NT2/D1 (cell line): ENCODE measurements at regions not wholly inside any gene's neighbourhood (a gene's known extent, or its start where the extent isn't known, plus 50 kb on each side); places are given as distances from the start of the nearest gene placed in this dataset.

Source experiments
- SUZ12 ChIP-seq: IDR thresholded peaks from 2 replicates; pipeline ENCODE4 v1.6.1; 2011; ENCODE audit not compliant: insufficient read length, insufficient read depth; ENCODE audit errors: extremely low read depth
- ZNF274 ChIP-seq: IDR thresholded peaks from 2 replicates; pipeline ENCODE4 v1.6.1; 2011; ENCODE audit warnings: mild to moderate bottlenecking, low read depth, low read length

- no peak for TF ChIP-seq ZNF274
- no peak for TF ChIP-seq SUZ12
Measured at GRCh38 chr6:129771678-129772077, 61.7 kb upstream of the ARHGAP18 start.
